ENCODE measurements at regions not wholly inside any gene's neighbourhood (a gene's known extent, or its start where the extent isn't known, plus 50 kb on each side); places are given as distances from the start of the nearest gene placed in this dataset.

GRCh38 chr10:4733150-4733842 lies 92.7 kb upstream of the AKR1E2 start:
- TF ChIP-seq CTCF (IDR thresholded peaks at IDR 0.05; ENCODE audit: extremely low read depth in 1 of 2, insufficient read depth in 1 of 2, low read depth in 1 of 2, low read length in 2 of 2) (no peak), POLR2A (IDR thresholded peaks at IDR 0.05; ENCODE audit: low read depth, low read length) (no peak), EZH2 (IDR thresholded peaks at IDR 0.05; ENCODE audit: borderline replicate concordance, low read depth, low read length, severe bottlenecking) (no peak), JUN (IDR thresholded peaks at IDR 0.05; ENCODE audit: borderline replicate concordance, insufficient read depth, insufficient read length, low read depth) (no peak), MAX (IDR thresholded peaks at IDR 0.05; ENCODE audit: insufficient read depth, insufficient read length) (no peak)
